ENCODE measurements at regions not wholly inside any gene's neighbourhood (a gene's known extent, or its start where the extent isn't known, plus 50 kb on each side); places are given as distances from the start of the nearest gene placed in this dataset.

DNA sequence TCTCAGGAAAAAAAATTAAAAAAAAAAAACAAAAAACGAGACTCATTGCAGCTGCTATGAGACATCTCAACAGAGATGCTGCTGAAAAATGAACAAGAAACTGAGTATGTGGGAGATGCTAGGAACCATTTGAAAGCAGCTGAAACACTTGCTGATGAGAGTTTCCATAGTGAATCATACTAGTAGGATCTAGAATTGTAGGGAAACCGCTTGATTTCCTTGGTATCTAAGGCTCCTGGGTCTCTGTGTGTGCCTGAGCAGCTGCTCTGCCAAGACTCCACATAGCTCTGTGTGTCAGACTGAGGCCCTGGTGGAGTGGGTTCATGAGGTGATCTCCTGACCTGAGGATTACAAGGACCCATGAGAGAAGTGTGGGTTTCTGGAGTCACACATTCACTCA lies 313.4 kb upstream of the NECTIN3 start:
- no peak for ATAC-seq
- DNase-seq (ENCODE audit: low spot score), result no peak
- intact Hi-C loops (cut with DNase I), result no loop called here

DNA sequence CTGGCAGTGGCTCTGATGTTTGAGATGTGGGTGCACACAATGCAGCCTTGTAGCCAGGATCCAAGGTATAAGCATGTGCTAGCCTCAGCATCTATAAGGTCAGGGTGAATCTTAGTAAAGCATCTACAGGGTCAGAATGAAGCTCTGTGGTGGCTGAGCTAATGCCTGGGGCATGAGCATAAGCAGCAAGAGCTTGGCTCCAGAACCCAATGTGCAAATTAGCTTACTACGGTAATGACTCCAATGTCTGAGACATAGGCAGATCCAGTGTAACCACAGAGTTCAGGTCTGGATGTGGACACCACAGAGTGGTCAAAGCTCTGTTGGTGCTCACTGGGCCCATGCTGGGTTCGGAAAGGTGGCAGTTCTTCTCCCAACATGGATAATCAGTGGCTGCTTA lies 304.5 kb upstream of the NECTIN3 start:
- DNase-seq (ENCODE audit: low spot score) (no peak), ATAC-seq (no peak)
- intact Hi-C loops (cut with DNase I), result loop anchor here (5.0 kb wide), 1 partner anchor 555 kb away; no protein-coding TSS in a partner anchor

- ATAC-seq (no peak), DNase-seq (ENCODE audit: low spot score) (no peak)
- intact Hi-C loops (cut with DNase I), result loop anchor here (5.0 kb wide), 1 partner anchor 556 kb away; no protein-coding TSS in a partner anchor
These were observed 303.8 kb upstream of the NECTIN3 start for GRCh38 chr3:110767838-110768237.

DNA sequence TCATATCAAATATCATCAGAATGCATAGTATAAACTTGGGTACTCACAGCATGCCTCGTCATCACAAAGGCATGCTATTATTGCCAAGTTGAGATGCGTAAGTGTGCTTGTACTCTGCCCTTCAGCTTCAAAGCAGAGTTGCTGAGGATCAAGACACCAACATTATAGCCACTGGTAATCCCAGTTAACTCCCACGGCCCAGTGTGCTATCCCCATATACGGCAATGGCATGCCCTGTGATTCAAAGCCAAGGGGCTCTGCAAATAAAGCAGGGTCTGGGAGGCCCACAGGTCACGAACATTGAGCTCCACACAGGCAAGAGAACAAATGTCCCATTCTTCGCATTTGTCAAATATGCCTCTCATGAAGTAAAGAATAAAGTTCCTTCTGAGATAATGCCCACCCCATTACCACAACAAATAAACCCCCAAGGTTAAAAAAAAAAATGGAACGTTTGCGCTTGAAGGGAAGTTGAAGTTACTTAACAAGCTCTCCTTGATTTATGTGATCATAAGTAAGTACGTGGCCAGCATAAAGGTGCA lies 298.1 kb upstream of the NECTIN3 start:
- DNase-seq (ENCODE audit: low spot score) (no peak), ATAC-seq (no peak)
- intact Hi-C loops (cut with DNase I), result no loop called here

GRCh38 chr3:110774496-110775265 lies 296.9 kb upstream of the NECTIN3 start:
- intact Hi-C loops (cut with DNase I), result no loop called here
- ATAC-seq (no peak), DNase-seq (ENCODE audit: low spot score) (no peak)

- intact Hi-C loops (cut with DNase I), result no loop called here
- DNase-seq (ENCODE audit: low spot score) (no peak), ATAC-seq (no peak)
These were observed 292.0 kb upstream of the NECTIN3 start for GRCh38 chr3:110779581-110779980.

- ATAC-seq, result no peak
- intact Hi-C loops (cut with DNase I), result no loop called here
- no peak for DNase-seq (ENCODE audit: low spot score)
These were observed 288.1 kb upstream of the NECTIN3 start for GRCh38 chr3:110783541-110783940.

DNA sequence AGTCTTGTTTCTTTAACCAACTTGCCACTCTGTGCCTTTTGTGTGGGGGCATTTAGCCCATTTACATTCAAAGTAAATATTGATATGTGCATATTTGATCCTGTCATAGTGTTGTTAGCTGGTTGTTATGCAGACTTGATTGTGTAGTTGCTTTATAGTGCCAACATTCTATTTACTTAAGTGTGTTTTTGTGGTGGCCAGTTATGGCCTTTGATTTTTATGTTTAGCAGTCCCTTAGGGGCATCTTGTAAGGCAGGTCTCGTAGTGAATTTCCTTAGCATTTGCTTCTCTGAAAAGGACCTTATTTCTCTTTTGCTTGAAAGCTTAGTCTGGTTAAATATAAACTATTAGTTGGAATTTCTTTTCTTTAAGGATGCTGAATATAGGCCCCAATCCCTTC lies 282.8 kb upstream of the NECTIN3 start:
- no peak for ATAC-seq
- intact Hi-C loops (cut with DNase I), result no loop called here
- DNase-seq (ENCODE audit: low spot score), result no peak

DNA sequence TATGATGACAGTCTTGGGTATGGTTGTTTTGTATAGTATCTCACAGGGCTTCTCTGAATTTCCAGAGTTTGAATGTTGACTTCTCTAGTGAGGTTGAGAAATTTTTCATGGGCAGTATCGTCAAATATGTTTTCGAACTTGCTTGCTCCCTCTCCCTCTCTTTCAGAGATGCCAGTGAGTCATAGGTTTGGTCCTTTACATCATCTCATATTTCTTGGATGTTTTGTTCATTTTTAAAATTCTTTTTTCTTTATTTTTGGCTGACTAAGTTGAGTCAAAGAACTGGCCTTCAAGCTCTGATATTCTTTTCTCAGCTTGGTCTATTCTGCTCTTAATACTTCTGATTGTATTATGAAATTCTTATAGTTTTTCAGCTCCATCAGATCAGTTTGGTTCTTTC lies 282.3 kb upstream of the NECTIN3 start:
- ATAC-seq, result no peak
- intact Hi-C loops (cut with DNase I), result no loop called here
- no peak for DNase-seq (ENCODE audit: low spot score)

GRCh38 chr3:110790631-110791030 lies 281.0 kb upstream of the NECTIN3 start:
- ATAC-seq (no peak), DNase-seq (ENCODE audit: low spot score) (no peak)
- intact Hi-C loops (cut with DNase I), result no loop called here

DNA sequence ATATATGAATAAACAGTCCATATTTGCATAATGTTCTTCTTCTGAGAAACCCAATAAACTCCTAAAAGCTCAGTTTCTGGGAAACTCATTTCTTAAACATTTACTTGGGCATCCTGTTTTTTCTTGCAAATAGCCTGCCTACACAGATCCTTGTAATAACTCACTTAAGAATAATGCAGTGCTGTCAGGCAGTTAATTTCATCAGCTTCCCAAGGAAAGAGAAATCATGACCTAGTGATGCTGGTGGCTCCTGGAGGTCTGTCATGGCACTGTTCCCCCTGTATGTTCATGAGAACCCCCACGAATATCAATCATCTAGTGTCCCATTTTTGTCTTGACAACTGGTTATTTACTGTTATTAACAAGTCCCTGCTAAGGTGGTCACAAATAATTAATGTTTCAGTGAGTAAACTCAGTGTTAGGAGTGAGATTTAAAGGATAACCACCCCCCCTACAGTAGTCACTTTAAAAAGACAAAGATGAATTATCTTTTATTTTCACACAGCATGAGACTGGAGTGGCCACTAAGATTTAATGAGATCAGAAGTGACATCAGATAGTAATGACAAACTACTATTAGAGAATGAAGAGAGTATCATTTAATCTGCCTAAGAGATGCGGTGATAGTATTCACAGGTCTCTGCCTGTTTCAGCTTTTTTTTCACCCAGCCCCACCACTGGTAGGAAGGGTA lies 279.5 kb upstream of the NECTIN3 start:
- intact Hi-C loops (cut with DNase I), result no loop called here
- ATAC-seq, result no peak
- no peak for DNase-seq (ENCODE audit: low spot score)

DNA sequence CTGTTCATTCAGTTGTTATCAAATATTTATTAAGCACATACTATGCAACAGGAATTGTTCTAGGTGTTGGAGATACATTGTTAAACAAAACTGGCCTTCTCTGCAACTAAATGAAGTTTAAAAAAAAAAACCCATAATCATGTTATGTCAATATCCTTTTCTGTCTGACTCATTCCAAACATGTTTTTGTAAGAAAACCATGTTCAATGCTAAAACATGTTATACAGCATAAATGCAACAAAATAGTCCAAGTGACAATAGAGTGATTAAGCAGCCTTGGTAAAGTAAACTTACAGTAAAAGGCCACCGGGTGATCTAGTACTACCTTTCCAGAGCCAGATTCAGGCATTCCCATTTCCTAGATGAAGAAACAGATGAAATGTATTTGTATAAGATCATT lies 278.0 kb upstream of the NECTIN3 start:
- ATAC-seq (no peak), DNase-seq (ENCODE audit: low spot score) (no peak)
- intact Hi-C loops (cut with DNase I), result no loop called here

GRCh38 chr3:110795163-110795562 lies 276.5 kb upstream of the NECTIN3 start:
- no peak for ATAC-seq
- intact Hi-C loops (cut with DNase I), result no loop called here

GRCh38 chr3:110799271-110799670 lies 272.3 kb upstream of the NECTIN3 start:
- intact Hi-C loops (cut with DNase I), result no loop called here
- no peak for ATAC-seq

More at GRCh38 chr3:110795163-110795562, 276.5 kb upstream of the NECTIN3 start:
- DNase-seq (ENCODE audit: low spot score), result no peak

DNA sequence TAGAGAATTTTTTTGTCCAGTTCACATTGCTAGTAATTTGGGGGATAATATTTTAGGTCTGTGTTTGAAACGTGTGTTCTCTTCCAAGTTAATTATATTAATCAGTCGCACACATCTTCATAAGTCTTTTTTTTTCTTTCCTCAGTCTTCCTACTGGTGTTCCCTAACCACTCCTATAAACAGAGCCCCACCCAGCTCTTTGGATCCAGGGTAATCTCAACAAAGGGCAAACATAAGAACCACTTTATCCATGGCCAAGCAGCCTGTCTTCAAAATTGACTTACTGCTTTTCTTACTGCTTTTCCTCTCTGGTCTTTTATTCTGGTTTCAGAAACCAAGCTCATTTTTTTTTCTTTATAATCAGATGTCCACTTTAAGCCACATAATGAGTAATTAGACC lies 266.8 kb upstream of the NECTIN3 start:
- ATAC-seq (no peak), DNase-seq (ENCODE audit: low spot score) (no peak)
- intact Hi-C loops (cut with DNase I), result no loop called here

More at GRCh38 chr3:110799271-110799670, 272.3 kb upstream of the NECTIN3 start:
- no peak for DNase-seq (ENCODE audit: low spot score)

DNA sequence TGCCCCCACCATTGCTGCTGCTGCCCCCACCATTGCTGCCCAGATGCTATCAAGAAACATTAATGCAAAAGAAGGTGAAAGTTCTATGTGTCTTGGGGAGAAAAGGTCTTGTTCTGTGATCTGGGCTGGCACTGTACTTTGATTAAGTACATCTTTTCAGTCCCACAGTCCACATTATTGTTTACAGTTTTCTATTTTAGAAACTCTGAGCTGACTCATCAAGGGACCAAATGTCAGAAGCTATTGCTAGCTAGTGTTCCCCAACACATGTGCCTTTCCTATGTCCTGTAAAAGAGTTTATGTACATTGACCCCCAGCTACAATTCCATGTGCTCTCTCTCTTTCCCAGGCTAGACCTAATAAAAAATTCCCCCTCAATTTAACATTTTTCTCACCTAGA lies 264.7 kb upstream of the NECTIN3 start:
- DNase-seq (ENCODE audit: low spot score), result no peak
- no peak for ATAC-seq
- intact Hi-C loops (cut with DNase I), result no loop called here

DNA sequence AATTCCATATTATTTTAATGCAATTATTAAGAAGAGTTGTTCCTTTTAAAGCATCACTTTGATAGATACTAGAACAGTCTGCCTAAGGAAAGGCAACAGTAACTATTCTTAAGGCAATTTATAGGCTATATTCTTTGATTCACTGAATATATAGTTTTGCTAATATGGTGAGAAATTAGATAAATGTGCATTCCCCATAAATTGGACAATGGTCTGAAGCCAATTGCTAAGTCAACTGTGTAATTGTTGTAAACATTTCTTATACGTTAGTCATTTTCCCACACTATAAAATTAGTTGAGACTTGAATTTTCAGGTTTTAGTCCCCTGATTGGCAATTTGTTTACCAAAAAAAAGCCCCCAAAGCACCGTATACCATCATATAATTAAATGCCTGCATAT lies 263.0 kb upstream of the NECTIN3 start:
- intact Hi-C loops (cut with DNase I), result no loop called here
- no peak for DNase-seq (ENCODE audit: low spot score)
- ATAC-seq, result no peak

DNA sequence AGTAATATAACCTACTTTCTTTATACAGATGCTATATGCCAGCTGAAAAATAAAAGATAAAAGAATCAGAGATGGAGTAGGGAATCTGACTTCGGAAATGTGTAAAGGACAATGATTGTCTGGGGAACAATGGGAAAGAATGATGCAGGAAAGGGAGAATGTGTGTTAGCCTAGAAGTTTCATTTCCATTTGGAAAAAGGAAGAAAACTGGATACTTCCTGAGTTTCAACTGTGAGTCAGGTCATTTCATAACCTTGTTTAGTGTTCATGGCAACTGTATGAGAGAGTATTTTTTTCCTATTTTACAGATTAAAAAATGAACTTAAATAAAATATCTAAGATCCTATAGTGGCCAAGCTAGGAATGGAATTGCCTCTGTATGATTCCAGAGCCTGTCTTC lies 261.3 kb upstream of the NECTIN3 start:
- ATAC-seq, result no peak

GRCh38 chr3:110811050-110811449 lies 260.6 kb upstream of the NECTIN3 start:
- no peak for ATAC-seq
- no peak for DNase-seq (ENCODE audit: low spot score)
- intact Hi-C loops (cut with DNase I), result no loop called here

More for the DNA sequence above, 261.3 kb upstream of the NECTIN3 start:
- no peak for DNase-seq (ENCODE audit: low spot score)
- intact Hi-C loops (cut with DNase I), result no loop called here

- intact Hi-C loops (cut with DNase I), result no loop called here
- ATAC-seq (no peak), DNase-seq (ENCODE audit: low spot score) (no peak)
These were observed 258.1 kb upstream of the NECTIN3 start for GRCh38 chr3:110813541-110813940.
